Trophoblast cell (in vitro differentiated cells and primary cell): ENCODE measurements at regions not wholly inside any gene's neighbourhood (a gene's known extent, or its start where the extent isn't known, plus 50 kb on each side); places are given as distances from the start of the nearest gene placed in this dataset.

Experiments
- DNase-seq, 2 donors: peaks; one replicate each; pipeline ENCODE4 v3.0.0-alpha.2; 2016
- H2AFZ ChIP-seq: 2 replicates; pipeline ENCODE4 v1.6.1; 2013; ENCODE audit warnings: low read length, moderate library complexity, mild to moderate bottlenecking; ENCODE audit not compliant: insufficient read depth, poor library complexity
- H2AK5ac ChIP-seq: 2 replicates; pipeline ENCODE4 v1.6.1; 2013; ENCODE audit warnings: mild to moderate bottlenecking, low read length
- H2BK120ac ChIP-seq: 2 replicates; pipeline ENCODE4 v1.6.1; 2013; ENCODE audit warnings: low read length, mild to moderate bottlenecking, moderate library complexity; ENCODE audit not compliant: insufficient read depth, poor library complexity
- H2BK12ac ChIP-seq: 2 replicates; pipeline ENCODE4 v1.6.1; 2013; ENCODE audit warnings: mild to moderate bottlenecking, low read length, moderate library complexity
- H2BK5ac ChIP-seq: 2 replicates; pipeline ENCODE4 v1.6.1; 2013; ENCODE audit warnings: low read length, low read depth, moderate library complexity, mild to moderate bottlenecking; ENCODE audit not compliant: poor library complexity
- H3K14ac ChIP-seq: 2 replicates; pipeline ENCODE4 v1.6.1; 2013; ENCODE audit warnings: mild to moderate bottlenecking, low read length
- H3K18ac ChIP-seq: 2 replicates; pipeline ENCODE4 v1.6.1; 2013; ENCODE audit warnings: mild to moderate bottlenecking, low read length
- H3K23ac ChIP-seq: 2 replicates; pipeline ENCODE4 v1.6.1; 2013; ENCODE audit warnings: low read length
- H3K27ac ChIP-seq: 2 replicates; pipeline ENCODE4 v1.5.1; 2013; ENCODE audit warnings: low read depth, mild to moderate bottlenecking, inconsistent platforms, low read length, moderate library complexity
- H3K27me3 ChIP-seq: 2 replicates; pipeline ENCODE4 v1.6.1; 2013; ENCODE audit warnings: inconsistent platforms, mild to moderate bottlenecking, low read length, moderate library complexity; ENCODE audit not compliant: insufficient read depth
- H3K36me3 ChIP-seq, 2 experiments: 1 replicate in 1 of 2; 2 replicates in 1 of 2; pipeline ENCODE4 v1.6.1; 2013; ENCODE audit warnings: low read length in 2 of 2, mild to moderate bottlenecking in 2 of 2, moderate library complexity in 1 of 2; ENCODE audit not compliant: insufficient read depth in 2 of 2, control insufficient read depth in 1 of 2
- H3K4ac ChIP-seq: 2 replicates; pipeline ENCODE4 v1.6.1; 2013; ENCODE audit warnings: low read depth, mild to moderate bottlenecking, low read length, moderate library complexity
- H3K4me1 ChIP-seq, 2 experiments: 1 replicate in 1 of 2; 2 replicates in 1 of 2; pipeline ENCODE4 v1.6.1; 2013; ENCODE audit warnings: low read length in 2 of 2, mild to moderate bottlenecking in 2 of 2, moderate library complexity in 1 of 2; ENCODE audit not compliant: insufficient read depth in 2 of 2, control insufficient read depth in 1 of 2
- H3K4me2 ChIP-seq: 2 replicates; pipeline ENCODE4 v1.6.1; 2013; ENCODE audit warnings: inconsistent platforms, mild to moderate bottlenecking, low read length, moderate library complexity
- H3K4me3 ChIP-seq: 2 replicates; pipeline ENCODE4 v1.5.1; 2013; ENCODE audit warnings: mild to moderate bottlenecking, low read depth, low read length, inconsistent platforms
- H3K79me1 ChIP-seq: one replicate; pipeline ENCODE4 v1.6.1; 2013; ENCODE audit warnings: low read length
- H3K79me2 ChIP-seq: 2 replicates; pipeline ENCODE4 v1.6.1; 2013; ENCODE audit warnings: low read length, mild to moderate bottlenecking; ENCODE audit not compliant: control insufficient read depth, insufficient read depth, poor library complexity
- H3K9ac ChIP-seq: 2 replicates; pipeline ENCODE4 v1.6.1; 2013; ENCODE audit warnings: mild to moderate bottlenecking, low read length
- H3K9me3 ChIP-seq: 2 replicates; pipeline ENCODE4 v1.6.1; 2013; ENCODE audit warnings: low read depth, mild to moderate bottlenecking, control low read depth, inconsistent platforms, low read length; ENCODE audit not compliant: insufficient read depth
- H4K12ac ChIP-seq: 2 replicates; pipeline ENCODE4 v1.6.1; 2013; ENCODE audit warnings: low read depth, mild to moderate bottlenecking, low read length, moderate library complexity
- H4K8ac ChIP-seq: 2 replicates; pipeline ENCODE4 v1.6.1; 2013; ENCODE audit warnings: low read depth, mild to moderate bottlenecking, low read length, moderate library complexity
- H4K91ac ChIP-seq: one replicate; pipeline ENCODE4 v1.6.1; 2013; ENCODE audit warnings: low read depth, mild to moderate bottlenecking, low read length, moderate library complexity
- WGBS: extraction: QIAGEN DNeasy Blood & Tissue Kit; methylation state at CpG from one replicate; pipeline ENCODE4 v1.1.7; 2013; ENCODE audit warnings: missing lambda C conversion rate; ENCODE audit not compliant: insufficient read length, insufficient coverage; ENCODE audit errors: extremely low coverage; 5-methylcytosine and 5-hydroxymethylcytosine counted together

- Histone ChIP-seq H3K9me3 (no peaks in the 10 kb centered on the region), H2AK5ac (no peak overlapping the region), H3K4me1 (no peaks in the 10 kb centered on the region), H3K79me2 (no peaks in the 10 kb centered on the region), H4K8ac (no peak overlapping the region), H4K91ac (no peak overlapping the region), H3K4ac (no peak overlapping the region), H4K12ac (no peak overlapping the region), H2BK120ac (no peak overlapping the region), H3K23ac (no peak overlapping the region), H3K18ac (no peak overlapping the region), H3K4me3 (no peak overlapping the region), H3K27me3 (no peaks in the 10 kb centered on the region), H3K36me3 (no peaks in the 10 kb centered on the region), H3K9ac (no peak overlapping the region), H2BK12ac (no peak overlapping the region), H3K27ac (no peak overlapping the region), H3K79me1 (no peaks in the 10 kb centered on the region), H2AFZ (no peak overlapping the region), H3K14ac (no peak overlapping the region), H3K4me2 (no peak overlapping the region), H2BK5ac (no peak overlapping the region)
- no CpG with 5 or more reads among the region's 1 CpG for WGBS
- no peak for DNase-seq
Measured at GRCh38 chr5:143914756-143915155, 102.8 kb downstream of the HMHB1 start.

GRCh38 chr5:143916451-143916850 lies 104.5 kb downstream of the HMHB1 start:
- H3K9me3 ChIP-seq: no peaks in the 10 kb centered on the region
- no peak overlapping the region for H4K12ac ChIP-seq
- H3K79me2 ChIP-seq: no peaks in the 10 kb centered on the region
- no peak overlapping the region for H3K18ac ChIP-seq
- no peak overlapping the region for H3K14ac ChIP-seq
- H3K36me3 ChIP-seq: no peaks in the 10 kb centered on the region
- H3K79me1 ChIP-seq: no peaks in the 10 kb centered on the region
- no peak overlapping the region for H4K8ac ChIP-seq
- no peak overlapping the region for H3K9ac ChIP-seq
- no peak overlapping the region for H2BK12ac ChIP-seq
- no peak overlapping the region for H2AK5ac ChIP-seq
- H2BK120ac ChIP-seq: no peak overlapping the region
- WGBS: no CpG with 5 or more reads among the region's 2 CpGs
- no peak overlapping the region for H2BK5ac ChIP-seq
- H3K23ac ChIP-seq: no peak overlapping the region
- no peak overlapping the region for H4K91ac ChIP-seq
- no peak overlapping the region for H3K4me3 ChIP-seq
- no peak overlapping the region for H3K4me2 ChIP-seq
- H3K4ac ChIP-seq: no peak overlapping the region
- no peak overlapping the region for H3K27ac ChIP-seq
- no peak overlapping the region for H2AFZ ChIP-seq
- no peaks in the 10 kb centered on the region for H3K27me3 ChIP-seq
- DNase-seq: no peak
- H3K4me1 ChIP-seq: peaks cover 0 to 2% of the 10 kb centered on the region in 2 experiments

GRCh38 chr5:143918961-143919360 lies 107.0 kb downstream of the HMHB1 start:
- Histone ChIP-seq H3K36me3 (no peaks in the 10 kb centered on the region), H3K79me2 (no peaks in the 10 kb centered on the region), H3K27me3 (no peaks in the 10 kb centered on the region), H2BK12ac (no peak overlapping the region), H3K4me1 (peaks cover 3 to 7% of the 10 kb centered on the region in 2 experiments), H3K18ac (no peak overlapping the region), H3K23ac (no peak overlapping the region), H4K91ac (no peak overlapping the region), H3K14ac (no peak overlapping the region), H2AK5ac (no peak overlapping the region), H3K4me3 (no peak overlapping the region), H3K27ac (no peak overlapping the region), H3K79me1 (peaks cover 4% of the 10 kb centered on the region), H4K8ac (no peak overlapping the region), H2AFZ (no peak overlapping the region), H2BK5ac (no peak overlapping the region), H3K9me3 (no peaks in the 10 kb centered on the region), H3K4me2 (no peak overlapping the region), H4K12ac (no peak overlapping the region), H3K9ac (no peak overlapping the region), H3K4ac (no peak overlapping the region), H2BK120ac (no peak overlapping the region)
- no CpG with 5 or more reads among the region's 1 CpG for WGBS
- no peak for DNase-seq

- DNase-seq: no peak
- WGBS: no CpG with 5 or more reads among the region's 1 CpG
- H3K23ac ChIP-seq: no peak overlapping the region
- H2BK12ac ChIP-seq: no peak overlapping the region
- no peaks in the 10 kb centered on the region for H3K79me2 ChIP-seq
- no peak overlapping the region for H3K9ac ChIP-seq
- H3K36me3 ChIP-seq: no peaks in the 10 kb centered on the region
- peaks cover 4% of the 10 kb centered on the region for H3K79me1 ChIP-seq
- no peak overlapping the region for H4K91ac ChIP-seq
- H2AFZ ChIP-seq: no peak overlapping the region
- no peak overlapping the region for H3K4me2 ChIP-seq
- no peaks in the 10 kb centered on the region for H3K9me3 ChIP-seq
- no peak overlapping the region for H3K18ac ChIP-seq
- H2BK5ac ChIP-seq: no peak overlapping the region
- no peak overlapping the region for H3K14ac ChIP-seq
- no peak overlapping the region for H3K27ac ChIP-seq
- H4K8ac ChIP-seq: no peak overlapping the region
- H4K12ac ChIP-seq: no peak overlapping the region
- H3K4me1 ChIP-seq: peaks cover 3 to 7% of the 10 kb centered on the region in 2 experiments
- H3K27me3 ChIP-seq: no peaks in the 10 kb centered on the region
- no peak overlapping the region for H2AK5ac ChIP-seq
- H2BK120ac ChIP-seq: no peak overlapping the region
- H3K4ac ChIP-seq: no peak overlapping the region
- H3K4me3 ChIP-seq: no peak overlapping the region
Measured at GRCh38 chr5:143920772-143921171, 108.8 kb downstream of the HMHB1 start.
